ENCODE measurements at regions not wholly inside any gene's neighbourhood (a gene's known extent, or its start where the extent isn't known, plus 50 kb on each side); places are given as distances from the start of the nearest gene placed in this dataset.

- CTCF ChIA-PET, result interaction anchor here (0.5 to 2.1 kb wide), 8 partner anchors 12 to 1392 kb away, joined by 3 to 13 read pairs (median 4); partner anchors contain the start of gene ISL1
- H3K27ac Mint-ChIP-seq (ENCODE audit: unreplicated experiment), result no peak overlapping the region
- BruUV-seq (replicated peaks), result no TSS peak
- no peaks in the 10 kb centered on the region for H3K9me3 Mint-ChIP-seq (ENCODE audit: low read depth, unreplicated experiment)
- H3K36me3 Mint-ChIP-seq (ENCODE audit: insufficient read depth, unreplicated experiment), result peaks cover 17% of the 10 kb centered on the region
- H3K4me1 Mint-ChIP-seq (ENCODE audit: low read depth, unreplicated experiment), result peaks cover 22% of the 10 kb centered on the region
- peak overlapping the region; percentile 75 for H3K4me3 Mint-ChIP-seq (ENCODE audit: low read depth, unreplicated experiment)
- no peak for DNase-seq
- intact Hi-C loops (cut with micrococcal nuclease; ENCODE audit: unreplicated experiment), result loop anchor here (1.0 to 10.0 kb wide), 9 partner anchors 383 to 1693 kb away; partner anchors contain the start of gene ISL1
- no peaks in the 10 kb centered on the region for H3K27me3 Mint-ChIP-seq (ENCODE audit: unreplicated experiment)
- no peak for TF ChIP-seq CTCF (IDR thresholded peaks at IDR 0.05; ENCODE audit: unreplicated experiment)
Observed at GRCh38 chr5:50963971-50964745, 297.7 kb downstream of the PARP8 start.

GRCh38 chr5:50964746-50965653 lies 298.6 kb downstream of the PARP8 start:
- TF ChIP-seq CTCF (IDR thresholded peaks at IDR 0.05; ENCODE audit: unreplicated experiment), result no peak
- BruUV-seq (replicated peaks), result no TSS peak
- no peak for DNase-seq
- Mint-ChIP-seq H3K27ac (ENCODE audit: unreplicated experiment) (no peak overlapping the region), H3K27me3 (ENCODE audit: unreplicated experiment) (no peaks in the 10 kb centered on the region), H3K36me3 (ENCODE audit: insufficient read depth, unreplicated experiment) (peaks cover 17% of the 10 kb centered on the region), H3K4me1 (ENCODE audit: low read depth, unreplicated experiment) (peaks cover 22% of the 10 kb centered on the region), H3K4me3 (ENCODE audit: low read depth, unreplicated experiment) (no peak overlapping the region), H3K9me3 (ENCODE audit: low read depth, unreplicated experiment) (no peaks in the 10 kb centered on the region)
- CTCF ChIA-PET, result interaction anchor here (2.1 kb wide), 1 partner anchor 383 kb away, joined by 13 read pairs; no protein-coding TSS in a partner anchor
- intact Hi-C loops (cut with micrococcal nuclease; ENCODE audit: unreplicated experiment), result loop anchor here (10.0 kb wide), 1 partner anchor 420 kb away; the partner anchor contains the start of gene ISL1

- no peak for TF ChIP-seq CTCF (IDR thresholded peaks at IDR 0.05; ENCODE audit: unreplicated experiment)
- CTCF ChIA-PET, result no interaction called here
- intact Hi-C loops (cut with micrococcal nuclease; ENCODE audit: unreplicated experiment), result loop anchor here (10.0 kb wide), 1 partner anchor 419 kb away; the partner anchor contains the start of gene ISL1
- Mint-ChIP-seq H3K27ac (ENCODE audit: unreplicated experiment) (no peak overlapping the region), H3K4me3 (ENCODE audit: low read depth, unreplicated experiment) (peak overlapping the region; percentile 1), H3K36me3 (ENCODE audit: insufficient read depth, unreplicated experiment) (peaks cover 17% of the 10 kb centered on the region), H3K4me1 (ENCODE audit: low read depth, unreplicated experiment) (peaks cover 14% of the 10 kb centered on the region), H3K27me3 (ENCODE audit: unreplicated experiment) (no peaks in the 10 kb centered on the region), H3K9me3 (ENCODE audit: low read depth, unreplicated experiment) (no peaks in the 10 kb centered on the region)
- BruUV-seq (replicated peaks), result no TSS peak
- no peak for DNase-seq
Observed at GRCh38 chr5:50965654-50966375, 299.4 kb downstream of the PARP8 start.

- H3K4me3 Mint-ChIP-seq (ENCODE audit: low read depth, unreplicated experiment), result peak overlapping the region; percentile 88
- peaks cover 17% of the 10 kb centered on the region for H3K36me3 Mint-ChIP-seq (ENCODE audit: insufficient read depth, unreplicated experiment)
- H3K9me3 Mint-ChIP-seq (ENCODE audit: low read depth, unreplicated experiment), result no peaks in the 10 kb centered on the region
- DNase-seq, result no peak
- intact Hi-C loops (cut with micrococcal nuclease; ENCODE audit: unreplicated experiment), result loop anchor here (10.0 kb wide), 1 partner anchor 418 kb away; the partner anchor contains the start of gene ISL1
- peak overlapping the region; percentile 7 for H3K27ac Mint-ChIP-seq (ENCODE audit: unreplicated experiment)
- peaks cover 14% of the 10 kb centered on the region for H3K4me1 Mint-ChIP-seq (ENCODE audit: low read depth, unreplicated experiment)
- H3K27me3 Mint-ChIP-seq (ENCODE audit: unreplicated experiment), result no peaks in the 10 kb centered on the region
- BruUV-seq (replicated peaks), result no TSS peak
- no peak for TF ChIP-seq CTCF (IDR thresholded peaks at IDR 0.05; ENCODE audit: unreplicated experiment)
- CTCF ChIA-PET, result no interaction called here
Observed at GRCh38 chr5:50967009-50967562, 300.6 kb downstream of the PARP8 start.

Data from Calu3 (cell line).